Ishikawa (cell line): ENCODE measurements at regions not wholly inside any gene's neighbourhood (a gene's known extent, or its start where the extent isn't known, plus 50 kb on each side); places are given as distances from the start of the nearest gene placed in this dataset.

Source experiments
- CEBPB ChIP-seq: IDR thresholded peaks from 2 replicates; pipeline ENCODE4 v1.6.1; 2012
- CREB1 ChIP-seq: IDR thresholded peaks from 2 replicates; pipeline ENCODE4 v1.6.1; 2012; ENCODE audit warnings: low read depth
- EGR1 ChIP-seq: IDR thresholded peaks from 2 replicates; pipeline ENCODE4 v1.6.1; 2012
- EP300 ChIP-seq: IDR thresholded peaks from 2 replicates; pipeline ENCODE4 v1.6.1; 2012; ENCODE audit warnings: borderline replicate concordance
- FOXM1 ChIP-seq: IDR thresholded peaks from 2 replicates; pipeline ENCODE4 v1.6.1; 2012; ENCODE audit warnings: low read depth, borderline replicate concordance
- NFIC ChIP-seq: IDR thresholded peaks from 2 replicates; pipeline ENCODE4 v1.6.1; 2012
- RAD21 ChIP-seq: IDR thresholded peaks from 2 replicates; pipeline ENCODE4 v1.6.1; 2012; ENCODE audit warnings: low read depth
- TAF1 ChIP-seq: IDR thresholded peaks from 2 replicates; pipeline ENCODE4 v1.6.1; 2012; ENCODE audit warnings: low read depth, mild to moderate bottlenecking
- TCF12 ChIP-seq: IDR thresholded peaks from 2 replicates; pipeline ENCODE4 v1.6.1; 2012; ENCODE audit warnings: low read depth
- TEAD4 ChIP-seq: IDR thresholded peaks from 2 replicates; pipeline ENCODE4 v1.6.1; 2012
- YY1 ChIP-seq: IDR thresholded peaks from 2 replicates; pipeline ENCODE4 v1.6.1; 2012; ENCODE audit warnings: low read depth
- ZBTB7A ChIP-seq: IDR thresholded peaks from 2 replicates; pipeline ENCODE4 v1.6.1; 2012; ENCODE audit warnings: low read depth
- TF ChIP-seq, protein P1 (sequence below): IDR thresholded peaks from 2 replicates; pipeline ENCODE4 v1.6.1; 2012; ENCODE audit warnings: low read depth, mild to moderate bottlenecking
- TF ChIP-seq, protein P2 (sequence below): IDR thresholded peaks from 2 replicates; pipeline ENCODE4 v1.6.1; 2012
- TF ChIP-seq, protein P3 (sequence below): IDR thresholded peaks from 2 replicates; pipeline ENCODE4 v1.6.1; 2012

DNA sequence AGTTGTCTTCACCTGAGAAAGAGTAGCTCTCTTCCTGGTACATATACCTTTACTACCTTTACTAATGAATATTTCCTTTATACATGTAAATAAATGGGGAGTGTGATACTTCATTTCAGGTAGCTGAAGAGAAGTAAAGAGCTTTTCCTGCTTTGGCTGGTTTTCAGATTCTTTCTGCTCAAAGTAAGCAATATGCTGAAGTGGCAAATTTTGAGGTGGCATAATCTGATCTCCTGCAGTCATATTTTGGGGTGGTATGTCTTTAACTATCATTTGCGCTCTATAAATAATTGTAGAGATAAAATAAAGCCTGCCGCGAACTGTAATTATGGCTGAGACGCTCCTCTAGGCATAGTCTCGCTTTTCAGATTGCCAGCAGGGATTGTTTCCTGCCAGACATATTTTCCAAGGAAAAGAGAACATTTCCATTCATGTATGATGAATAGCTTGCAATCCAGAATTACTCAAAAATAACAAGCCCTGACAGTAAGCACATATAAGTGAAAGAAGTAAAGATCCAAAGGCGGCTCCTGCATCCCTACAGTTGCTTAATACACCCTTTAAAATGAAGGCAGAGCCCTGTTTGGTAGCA lies 200.7 kb downstream of the C12orf50 start:
- TF ChIP-seq, protein P1, sequence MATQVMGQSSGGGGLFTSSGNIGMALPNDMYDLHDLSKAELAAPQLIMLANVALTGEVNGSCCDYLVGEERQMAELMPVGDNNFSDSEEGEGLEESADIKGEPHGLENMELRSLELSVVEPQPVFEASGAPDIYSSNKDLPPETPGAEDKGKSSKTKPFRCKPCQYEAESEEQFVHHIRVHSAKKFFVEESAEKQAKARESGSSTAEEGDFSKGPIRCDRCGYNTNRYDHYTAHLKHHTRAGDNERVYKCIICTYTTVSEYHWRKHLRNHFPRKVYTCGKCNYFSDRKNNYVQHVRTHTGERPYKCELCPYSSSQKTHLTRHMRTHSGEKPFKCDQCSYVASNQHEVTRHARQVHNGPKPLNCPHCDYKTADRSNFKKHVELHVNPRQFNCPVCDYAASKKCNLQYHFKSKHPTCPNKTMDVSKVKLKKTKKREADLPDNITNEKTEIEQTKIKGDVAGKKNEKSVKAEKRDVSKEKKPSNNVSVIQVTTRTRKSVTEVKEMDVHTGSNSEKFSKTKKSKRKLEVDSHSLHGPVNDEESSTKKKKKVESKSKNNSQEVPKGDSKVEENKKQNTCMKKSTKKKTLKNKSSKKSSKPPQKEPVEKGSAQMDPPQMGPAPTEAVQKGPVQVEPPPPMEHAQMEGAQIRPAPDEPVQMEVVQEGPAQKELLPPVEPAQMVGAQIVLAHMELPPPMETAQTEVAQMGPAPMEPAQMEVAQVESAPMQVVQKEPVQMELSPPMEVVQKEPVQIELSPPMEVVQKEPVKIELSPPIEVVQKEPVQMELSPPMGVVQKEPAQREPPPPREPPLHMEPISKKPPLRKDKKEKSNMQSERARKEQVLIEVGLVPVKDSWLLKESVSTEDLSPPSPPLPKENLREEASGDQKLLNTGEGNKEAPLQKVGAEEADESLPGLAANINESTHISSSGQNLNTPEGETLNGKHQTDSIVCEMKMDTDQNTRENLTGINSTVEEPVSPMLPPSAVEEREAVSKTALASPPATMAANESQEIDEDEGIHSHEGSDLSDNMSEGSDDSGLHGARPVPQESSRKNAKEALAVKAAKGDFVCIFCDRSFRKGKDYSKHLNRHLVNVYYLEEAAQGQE: no peak
- TF ChIP-seq, protein P2, sequence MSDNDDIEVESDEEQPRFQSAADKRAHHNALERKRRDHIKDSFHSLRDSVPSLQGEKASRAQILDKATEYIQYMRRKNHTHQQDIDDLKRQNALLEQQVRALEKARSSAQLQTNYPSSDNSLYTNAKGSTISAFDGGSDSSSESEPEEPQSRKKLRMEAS: no peak
- TF ChIP-seq, protein P3, sequence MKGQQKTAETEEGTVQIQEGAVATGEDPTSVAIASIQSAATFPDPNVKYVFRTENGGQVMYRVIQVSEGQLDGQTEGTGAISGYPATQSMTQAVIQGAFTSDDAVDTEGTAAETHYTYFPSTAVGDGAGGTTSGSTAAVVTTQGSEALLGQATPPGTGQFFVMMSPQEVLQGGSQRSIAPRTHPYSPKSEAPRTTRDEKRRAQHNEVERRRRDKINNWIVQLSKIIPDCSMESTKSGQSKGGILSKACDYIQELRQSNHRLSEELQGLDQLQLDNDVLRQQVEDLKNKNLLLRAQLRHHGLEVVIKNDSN: no peak
- TF ChIP-seq TCF12: no peak
- TF ChIP-seq CREB1: no peak
- no peak for TF ChIP-seq NFIC
- no peak for TF ChIP-seq TEAD4
- TF ChIP-seq TAF1: no peak
- no peak for TF ChIP-seq CEBPB
- no peak for TF ChIP-seq EP300
- TF ChIP-seq ZBTB7A: no peak
- TF ChIP-seq FOXM1: no peak
- no peak for TF ChIP-seq RAD21
- TF ChIP-seq YY1: no peak
- no peak for TF ChIP-seq EGR1

DNA sequence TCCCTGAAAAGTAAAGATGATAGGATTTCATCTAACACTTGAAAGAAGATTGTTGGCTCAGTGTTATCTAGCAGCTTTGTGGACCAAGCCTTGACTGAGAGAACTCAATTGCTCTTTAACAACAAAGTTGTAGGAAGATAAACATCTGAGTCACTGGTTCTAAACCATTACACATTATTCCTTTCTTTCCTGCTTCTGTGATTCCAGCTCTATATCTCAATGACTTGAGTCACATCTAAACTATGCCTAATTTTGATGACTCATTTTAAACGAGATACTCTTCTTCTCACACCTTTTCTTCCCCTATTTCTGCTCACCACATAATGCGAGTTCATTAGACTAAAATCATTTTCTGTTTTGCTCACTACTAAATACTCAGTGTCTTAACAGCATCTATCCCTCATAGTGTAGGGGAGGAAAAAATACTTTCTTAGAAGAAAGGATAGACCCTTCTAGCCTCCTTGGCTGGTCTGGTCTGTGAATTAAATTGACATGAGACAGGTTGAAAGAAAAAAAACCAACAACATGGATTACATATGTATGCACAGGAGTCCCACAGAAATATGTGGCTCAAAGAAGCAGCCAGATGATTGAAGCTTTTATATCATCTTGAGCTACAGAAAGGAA lies 201.4 kb downstream of the C12orf50 start:
- TF ChIP-seq TEAD4 (peak; percentile 35; the same call in 1 of the 2 replicates), TCF12 (no peak), EP300 (peak; percentile 54; the same call in 1 of the 2 replicates), NFIC (0 out of 2 replicates have a peak, but pooled peaks have one; percentile 20)

DNA sequence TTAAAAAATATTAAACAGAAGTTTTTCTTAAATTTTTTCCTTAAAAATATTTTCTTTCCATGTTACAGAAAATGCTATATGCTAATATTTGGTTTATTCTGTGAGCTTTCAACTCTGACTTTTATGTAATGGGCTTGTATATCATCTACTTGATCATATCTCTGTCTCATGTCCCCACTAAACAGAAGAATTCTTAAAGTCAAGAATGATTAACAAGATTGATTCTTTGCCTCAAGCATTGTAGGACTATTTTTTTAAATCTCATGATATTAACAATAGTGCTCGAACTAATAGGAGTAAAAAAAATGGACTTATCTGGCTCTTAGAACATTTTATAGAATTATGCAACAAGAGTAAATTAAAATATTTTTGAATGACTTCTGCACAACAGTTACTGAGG lies 206.3 kb downstream of the C12orf50 start:
- TF ChIP-seq EP300 (no peak), CREB1 (no peak), YY1 (no peak), CEBPB (no peak), ZBTB7A (no peak), NFIC (no peak), RAD21 (no peak), TEAD4 (no peak)
- TF ChIP-seq, protein P3: no peak
- TF ChIP-seq, protein P2: no peak
- TF ChIP-seq, protein P1: no peak

DNA sequence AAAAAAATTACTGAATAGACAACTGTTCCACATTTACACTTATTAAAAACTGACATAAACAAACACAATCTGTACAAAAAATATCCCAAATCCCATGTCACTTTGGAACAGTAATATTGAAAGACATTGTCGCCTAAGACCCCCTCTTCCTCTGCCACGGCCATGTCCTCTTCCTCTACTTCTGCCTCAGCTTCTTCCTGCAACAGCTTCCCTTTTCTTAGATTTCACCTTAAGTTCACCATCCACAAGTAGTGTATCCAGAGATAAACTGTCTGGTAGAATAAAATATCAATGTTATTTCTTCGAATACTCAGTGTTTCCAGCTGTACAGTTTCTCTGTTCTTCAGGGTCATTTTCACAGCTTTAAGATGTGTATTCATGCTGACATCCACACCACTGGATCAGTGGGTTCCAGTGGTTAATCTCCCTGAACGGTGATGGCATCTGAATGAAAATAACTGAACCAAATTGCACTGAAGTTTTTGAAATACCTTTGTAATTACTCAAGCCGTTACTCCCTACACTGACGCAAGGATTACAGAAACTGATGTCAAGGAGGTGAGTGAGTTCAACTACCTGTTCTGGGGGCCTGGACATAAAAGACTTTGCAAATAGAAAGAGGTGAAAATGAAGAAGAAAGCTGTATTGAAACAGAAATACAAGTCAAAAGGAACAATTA lies 208.5 kb downstream of the C12orf50 start:
- no peak for TF ChIP-seq TAF1
- TF ChIP-seq FOXM1: peak; percentile 42; the same call in 1 of the 2 replicates
- peak; percentile 74; the same call in 1 of the 2 replicates for TF ChIP-seq EP300
- peak; percentile 68 for TF ChIP-seq CREB1
- 0 out of 2 replicates have a peak, but pooled peaks have one; percentile 24 for TF ChIP-seq NFIC
- TF ChIP-seq RAD21: peak; percentile 11; the same call in 1 of the 2 replicates
- no peak for TF ChIP-seq ZBTB7A
- TF ChIP-seq EGR1: no peak
- TF ChIP-seq TCF12: peak; percentile 44; the same call in 1 of the 2 replicates
- TF ChIP-seq, protein P1: no peak
- TF ChIP-seq, protein P2: no peak
- TF ChIP-seq, protein P3: no peak
- peak; percentile 84 for TF ChIP-seq TEAD4
- TF ChIP-seq CEBPB: peak; percentile 66; the same call in 1 of the 2 replicates
- TF ChIP-seq YY1: no peak
